Lower leg skin (tissue), 3 donors: ENCODE measurements at regions not wholly inside any gene's neighbourhood (a gene's known extent, or its start where the extent isn't known, plus 50 kb on each side); places are given as distances from the start of the nearest gene placed in this dataset.

Experiments
- POLR2A ChIP-seq, 2 donors: fragments of 450-650 bp; IDR thresholded peaks; one replicate each; pipeline ENCODE4 v1.6.1; 2016 to 2017; ENCODE audit warnings: antibody characterized with exemption in 2 of 2, mild to moderate bottlenecking in 1 of 2, moderate library complexity in 1 of 2
- TF ChIP-seq, protein P1 (sequence below), 3 donors: fragments of 450-650 bp; IDR thresholded peaks; one replicate each; pipeline ENCODE4 v1.5.1; 2016; ENCODE audit warnings: antibody characterized with exemption in 3 of 3, mild to moderate bottlenecking in 3 of 3, moderate library complexity in 2 of 3

DNA sequence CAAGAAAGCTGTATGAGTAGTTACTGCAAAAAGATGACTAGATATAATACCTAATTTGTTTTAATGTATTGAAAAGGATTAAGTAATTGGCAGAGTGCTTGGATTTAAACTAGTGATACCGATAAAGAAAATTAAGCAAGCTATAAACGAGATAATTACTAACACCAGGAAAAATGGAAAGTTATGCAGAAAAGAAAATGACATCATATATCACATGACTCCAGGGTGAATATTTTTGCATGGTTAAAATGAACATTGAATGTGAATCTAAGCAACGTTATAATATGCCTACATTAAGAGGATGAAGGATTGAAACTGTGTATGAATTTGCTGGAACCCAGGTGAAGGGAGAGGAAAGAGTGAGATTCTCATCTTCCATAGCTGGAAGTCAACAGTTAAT, 644.4 kb downstream of the ADGRL2 start:
- TF ChIP-seq, protein P1, sequence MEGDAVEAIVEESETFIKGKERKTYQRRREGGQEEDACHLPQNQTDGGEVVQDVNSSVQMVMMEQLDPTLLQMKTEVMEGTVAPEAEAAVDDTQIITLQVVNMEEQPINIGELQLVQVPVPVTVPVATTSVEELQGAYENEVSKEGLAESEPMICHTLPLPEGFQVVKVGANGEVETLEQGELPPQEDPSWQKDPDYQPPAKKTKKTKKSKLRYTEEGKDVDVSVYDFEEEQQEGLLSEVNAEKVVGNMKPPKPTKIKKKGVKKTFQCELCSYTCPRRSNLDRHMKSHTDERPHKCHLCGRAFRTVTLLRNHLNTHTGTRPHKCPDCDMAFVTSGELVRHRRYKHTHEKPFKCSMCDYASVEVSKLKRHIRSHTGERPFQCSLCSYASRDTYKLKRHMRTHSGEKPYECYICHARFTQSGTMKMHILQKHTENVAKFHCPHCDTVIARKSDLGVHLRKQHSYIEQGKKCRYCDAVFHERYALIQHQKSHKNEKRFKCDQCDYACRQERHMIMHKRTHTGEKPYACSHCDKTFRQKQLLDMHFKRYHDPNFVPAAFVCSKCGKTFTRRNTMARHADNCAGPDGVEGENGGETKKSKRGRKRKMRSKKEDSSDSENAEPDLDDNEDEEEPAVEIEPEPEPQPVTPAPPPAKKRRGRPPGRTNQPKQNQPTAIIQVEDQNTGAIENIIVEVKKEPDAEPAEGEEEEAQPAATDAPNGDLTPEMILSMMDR (IDR thresholded peaks at IDR 0.05), result no peak
- TF ChIP-seq POLR2A (IDR thresholded peaks at IDR 0.05), result no peak
